Panc1 (cell line): ENCODE measurements at regions not wholly inside any gene's neighbourhood (a gene's known extent, or its start where the extent isn't known, plus 50 kb on each side); places are given as distances from the start of the nearest gene placed in this dataset.

ENCODE experiments used
- ATAC-seq: fragments of 200-7000 bp; cut with Tn5 transposase; 2 replicates; pipeline ENCODE4 v1.9.1; 2020; ENCODE audit warnings: mild to moderate bottlenecking, moderate library complexity
- BruUV-seq: library from RNA; stranded (reverse); fragments of 400-500 nt; replicated peaks from 2 replicates; lab custom pipeline; 2021; lab: Mats Ljungman, UMichigan
- CTCF ChIA-PET: fragments of 300-600 bp; sonication (Branson Sonifier 250); formaldehyde crosslinking; loops from one replicate; lab custom pipeline; 2022; ENCODE audit warnings: antibody characterized with exemption; lab: Charles Lee
- POLR2A ChIA-PET: fragments of 300-600 bp; sonication (Branson Sonifier 250); formaldehyde crosslinking; loops from one replicate; lab custom pipeline; 2022; ENCODE audit warnings: antibody characterized with exemption; lab: Charles Lee
- DNase-seq: peaks from one replicate; pipeline ENCODE4 v3.0.0-alpha.2; 2010; ENCODE audit warnings: low read depth, low spot score
- H3K27ac ChIP-seq: 2 replicates; pipeline ENCODE4 v1.5.1; 2011; ENCODE audit warnings: mild to moderate bottlenecking, low read length, inconsistent platforms
- H3K27me3 ChIP-seq: fragments of 200-500 bp; sonication (Bioruptor generic); 2 replicates; pipeline ENCODE4 v1.6.0; 2014; ENCODE audit warnings: low read length, inconsistent platforms; ENCODE audit not compliant: control insufficient read depth, insufficient read depth
- H3K36me3 ChIP-seq: fragments of 200-500 bp; sonication (Bioruptor generic); 2 replicates; pipeline ENCODE4 v1.5.1; 2014; ENCODE audit warnings: inconsistent platforms, mild to moderate bottlenecking, low read length, moderate library complexity; ENCODE audit not compliant: control insufficient read depth, insufficient read depth
- H3K4me1 ChIP-seq: 2 replicates; pipeline ENCODE4 v1.5.1; 2011; ENCODE audit warnings: inconsistent platforms, mild to moderate bottlenecking, low read length, moderate library complexity; ENCODE audit not compliant: control insufficient read depth, insufficient read depth
- H3K4me3 ChIP-seq, 2 experiments: 2 replicates each; pipeline ENCODE4 v1.5.1; 2011 to 2012; ENCODE audit warnings: low read depth in 2 of 2, low read length in 2 of 2, mild to moderate bottlenecking in 2 of 2, inconsistent platforms in 1 of 2, moderate library complexity in 1 of 2
- H3K9me3 ChIP-seq: fragments of 200-500 bp; sonication (Bioruptor generic); 2 replicates; pipeline ENCODE4 v1.5.1; 2014; ENCODE audit warnings: low read depth, mild to moderate bottlenecking, inconsistent platforms, low read length, moderate library complexity; ENCODE audit not compliant: control insufficient read depth, insufficient read depth
- POLR2AphosphoS5 ChIP-seq: IDR thresholded peaks from 2 replicates; pipeline ENCODE4 v1.6.1; 2012; ENCODE audit warnings: mild to moderate bottlenecking, low read depth, low read length, moderate library complexity
- SIN3A ChIP-seq: IDR thresholded peaks from 2 replicates; pipeline ENCODE4 v1.6.1; 2012; ENCODE audit warnings: low read depth, mild to moderate bottlenecking, low read length, moderate library complexity, borderline replicate concordance; ENCODE audit not compliant: insufficient read depth
- TCF7L2 ChIP-seq: IDR thresholded peaks from 2 replicates; pipeline ENCODE4 v1.6.1; 2011; ENCODE audit warnings: mild to moderate bottlenecking, low read depth, low read length, inconsistent platforms
- in situ Hi-C: cut with HindIII; loops from 2 replicates; pipeline ENCODE4 v1.10.0; 2016; ENCODE audit warnings: low sequenced_read_pairs, low pct_unique_long_range_greater_than_20kb
- intact Hi-C: fragments of 100-400 bp; cut with micrococcal nuclease; formaldehyde crosslinking; loops from one replicate; pipeline ENCODE4 v1.10.0; 2022; ENCODE audit not compliant: unreplicated experiment
- TF ChIP-seq, protein P1 (sequence below), 2 experiments: IDR thresholded peaks; 2 replicates each; pipeline ENCODE4 v1.6.1; 2011 to 2012; ENCODE audit warnings: low read depth in 2 of 2, control low read depth in 1 of 2, low read length in 1 of 2, mild to moderate bottlenecking in 1 of 2, moderate library complexity in 1 of 2; ENCODE audit not compliant: insufficient read depth in 1 of 2
- TF ChIP-seq, protein P2 (sequence below): fragments of 450-650 bp; IDR thresholded peaks from 2 replicates; pipeline ENCODE4 v1.5.1; 2017; ENCODE audit warnings: mild to moderate bottlenecking

DNA sequence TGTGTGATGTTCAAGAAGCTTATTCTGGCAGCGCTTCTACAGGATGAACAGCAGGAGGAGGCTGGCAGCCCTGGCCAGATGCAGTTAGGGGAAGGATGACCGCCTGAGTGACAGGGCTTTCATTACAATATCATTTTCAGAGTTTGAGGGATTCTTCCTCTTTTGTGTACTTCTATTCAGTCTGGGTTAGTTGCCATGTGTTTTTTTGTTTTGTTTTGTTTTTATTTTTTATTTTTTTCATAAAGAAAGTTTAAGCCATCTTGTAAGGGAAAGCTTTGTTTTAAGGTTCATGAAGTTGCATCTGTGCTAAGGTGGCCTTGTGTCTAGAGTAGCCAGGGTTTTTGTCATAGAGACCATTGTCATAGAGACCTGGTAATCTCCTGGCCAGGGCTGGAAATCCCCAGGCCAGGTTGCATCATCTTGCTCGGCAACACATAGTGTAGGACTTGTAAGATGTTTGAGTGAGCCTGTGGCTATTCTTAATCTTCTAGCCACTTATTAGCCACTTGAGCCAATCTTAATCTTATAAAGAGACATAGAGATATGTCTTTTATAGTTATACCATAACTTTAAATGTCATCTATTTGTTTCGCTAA lies 230.5 kb upstream of the TMEM229A start:
- H3K4me3 ChIP-seq: no peak overlapping the region
- no peaks in the 10 kb centered on the region for H3K27me3 ChIP-seq
- no peak for ATAC-seq
- H3K4me1 ChIP-seq: no peaks in the 10 kb centered on the region
- no peaks in the 10 kb centered on the region for H3K36me3 ChIP-seq
- ChIA-PET POLR2A (no interaction called here), CTCF (no interaction called here)
- H3K27ac ChIP-seq: no peak overlapping the region
- in situ Hi-C loops: no loop called here
- TF ChIP-seq, protein P1, sequence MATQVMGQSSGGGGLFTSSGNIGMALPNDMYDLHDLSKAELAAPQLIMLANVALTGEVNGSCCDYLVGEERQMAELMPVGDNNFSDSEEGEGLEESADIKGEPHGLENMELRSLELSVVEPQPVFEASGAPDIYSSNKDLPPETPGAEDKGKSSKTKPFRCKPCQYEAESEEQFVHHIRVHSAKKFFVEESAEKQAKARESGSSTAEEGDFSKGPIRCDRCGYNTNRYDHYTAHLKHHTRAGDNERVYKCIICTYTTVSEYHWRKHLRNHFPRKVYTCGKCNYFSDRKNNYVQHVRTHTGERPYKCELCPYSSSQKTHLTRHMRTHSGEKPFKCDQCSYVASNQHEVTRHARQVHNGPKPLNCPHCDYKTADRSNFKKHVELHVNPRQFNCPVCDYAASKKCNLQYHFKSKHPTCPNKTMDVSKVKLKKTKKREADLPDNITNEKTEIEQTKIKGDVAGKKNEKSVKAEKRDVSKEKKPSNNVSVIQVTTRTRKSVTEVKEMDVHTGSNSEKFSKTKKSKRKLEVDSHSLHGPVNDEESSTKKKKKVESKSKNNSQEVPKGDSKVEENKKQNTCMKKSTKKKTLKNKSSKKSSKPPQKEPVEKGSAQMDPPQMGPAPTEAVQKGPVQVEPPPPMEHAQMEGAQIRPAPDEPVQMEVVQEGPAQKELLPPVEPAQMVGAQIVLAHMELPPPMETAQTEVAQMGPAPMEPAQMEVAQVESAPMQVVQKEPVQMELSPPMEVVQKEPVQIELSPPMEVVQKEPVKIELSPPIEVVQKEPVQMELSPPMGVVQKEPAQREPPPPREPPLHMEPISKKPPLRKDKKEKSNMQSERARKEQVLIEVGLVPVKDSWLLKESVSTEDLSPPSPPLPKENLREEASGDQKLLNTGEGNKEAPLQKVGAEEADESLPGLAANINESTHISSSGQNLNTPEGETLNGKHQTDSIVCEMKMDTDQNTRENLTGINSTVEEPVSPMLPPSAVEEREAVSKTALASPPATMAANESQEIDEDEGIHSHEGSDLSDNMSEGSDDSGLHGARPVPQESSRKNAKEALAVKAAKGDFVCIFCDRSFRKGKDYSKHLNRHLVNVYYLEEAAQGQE (IDR thresholded peaks at IDR 0.05; ENCODE audit: insufficient read depth in 1 of 2, low read depth in 2 of 2, low read length in 1 of 2): no peak
- TF ChIP-seq, protein P2, sequence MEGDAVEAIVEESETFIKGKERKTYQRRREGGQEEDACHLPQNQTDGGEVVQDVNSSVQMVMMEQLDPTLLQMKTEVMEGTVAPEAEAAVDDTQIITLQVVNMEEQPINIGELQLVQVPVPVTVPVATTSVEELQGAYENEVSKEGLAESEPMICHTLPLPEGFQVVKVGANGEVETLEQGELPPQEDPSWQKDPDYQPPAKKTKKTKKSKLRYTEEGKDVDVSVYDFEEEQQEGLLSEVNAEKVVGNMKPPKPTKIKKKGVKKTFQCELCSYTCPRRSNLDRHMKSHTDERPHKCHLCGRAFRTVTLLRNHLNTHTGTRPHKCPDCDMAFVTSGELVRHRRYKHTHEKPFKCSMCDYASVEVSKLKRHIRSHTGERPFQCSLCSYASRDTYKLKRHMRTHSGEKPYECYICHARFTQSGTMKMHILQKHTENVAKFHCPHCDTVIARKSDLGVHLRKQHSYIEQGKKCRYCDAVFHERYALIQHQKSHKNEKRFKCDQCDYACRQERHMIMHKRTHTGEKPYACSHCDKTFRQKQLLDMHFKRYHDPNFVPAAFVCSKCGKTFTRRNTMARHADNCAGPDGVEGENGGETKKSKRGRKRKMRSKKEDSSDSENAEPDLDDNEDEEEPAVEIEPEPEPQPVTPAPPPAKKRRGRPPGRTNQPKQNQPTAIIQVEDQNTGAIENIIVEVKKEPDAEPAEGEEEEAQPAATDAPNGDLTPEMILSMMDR: no peak
- TF ChIP-seq TCF7L2 (no peak), POLR2AphosphoS5 (no peak), SIN3A (no peak)
- no peak for DNase-seq
- intact Hi-C loops: no loop called here
- no TSS peak for BruUV-seq
- no peaks in the 10 kb centered on the region for H3K9me3 ChIP-seq

DNA sequence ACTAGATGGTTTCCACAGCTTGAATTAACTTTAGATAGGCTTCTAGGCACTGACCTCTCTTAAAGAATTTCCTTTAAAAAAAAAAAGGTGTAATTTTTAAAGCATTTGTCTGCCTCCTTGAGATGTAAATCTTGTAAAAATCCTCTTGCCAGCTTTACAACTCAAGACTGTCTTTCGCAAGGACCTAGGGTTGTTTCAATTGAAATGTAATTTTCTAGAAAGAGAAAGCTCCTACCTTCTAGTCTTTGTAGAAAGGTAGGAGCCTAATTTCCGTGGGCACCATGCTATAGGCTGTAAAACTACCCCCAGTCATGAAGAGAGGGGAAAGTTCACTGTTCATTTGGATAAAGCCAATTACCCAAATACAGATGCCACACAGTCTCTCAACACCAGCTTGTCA lies 228.8 kb upstream of the TMEM229A start:
- no peaks in the 10 kb centered on the region for H3K27me3 ChIP-seq
- no peaks in the 10 kb centered on the region for H3K36me3 ChIP-seq
- DNase-seq: no peak
- H3K27ac ChIP-seq: no peak overlapping the region
- H3K4me3 ChIP-seq: no peak overlapping the region
- no peak for ATAC-seq
- in situ Hi-C loops: no loop called here
- H3K4me1 ChIP-seq: no peaks in the 10 kb centered on the region
- intact Hi-C loops: no loop called here
- BruUV-seq: no TSS peak
- CTCF ChIA-PET: no interaction called here
- H3K9me3 ChIP-seq: no peaks in the 10 kb centered on the region
- POLR2A ChIA-PET: no interaction called here
- TF ChIP-seq, protein P2: no peak
- TF ChIP-seq, protein P1 (IDR thresholded peaks at IDR 0.05; ENCODE audit: insufficient read depth in 1 of 2, low read depth in 2 of 2, low read length in 1 of 2): no peak
- TF ChIP-seq SIN3A (no peak), TCF7L2 (no peak), POLR2AphosphoS5 (no peak)
